GM12891 (cell line): ENCODE measurements at regions not wholly inside any gene's neighbourhood (a gene's known extent, or its start where the extent isn't known, plus 50 kb on each side); places are given as distances from the start of the nearest gene placed in this dataset.
"Not testable (repeated sequence)": the region's sequence is repeated elsewhere in the genome, so short reads cannot be mapped to it uniquely, and the experiment has no call there.

ENCODE experiments used
- POLR2A ChIP-seq: IDR thresholded peaks from 2 replicates; pipeline ENCODE4 v1.6.1; 2011; ENCODE audit warnings: low read depth, low read length, control low read depth
- POLR2AphosphoS5 ChIP-seq: IDR thresholded peaks from 2 replicates; pipeline ENCODE4 v1.6.1; 2011; ENCODE audit warnings: low read depth, low read length, control low read depth
- TAF1 ChIP-seq: IDR thresholded peaks from 2 replicates; pipeline ENCODE4 v1.6.1; 2011; ENCODE audit warnings: low read depth, low read length, control low read depth

DNA sequence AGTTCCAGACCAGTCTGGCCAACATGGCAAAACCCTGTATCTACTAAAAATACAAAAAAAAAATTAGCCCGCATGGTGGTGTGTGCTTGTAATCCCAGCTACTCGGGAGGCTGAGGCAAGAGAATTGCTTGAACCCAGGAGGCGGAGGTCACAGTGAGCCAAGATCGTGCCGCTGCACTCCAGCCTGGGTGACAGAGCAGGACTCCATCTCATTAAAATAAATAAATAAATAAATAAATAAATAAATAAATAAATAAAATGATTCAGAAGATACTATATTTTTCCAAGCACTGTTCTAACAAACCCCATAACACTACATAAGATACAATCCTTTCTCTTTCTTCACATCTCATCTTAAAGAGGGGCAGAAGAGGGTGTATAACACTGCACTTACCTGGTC, 100.9 kb upstream of the SESTD1 start:
- TF ChIP-seq POLR2A, POLR2AphosphoS5, TAF1: not testable (repeated sequence)
